GM21619 (cell line): ENCODE measurements at regions not wholly inside any gene's neighbourhood (a gene's known extent, or its start where the extent isn't known, plus 50 kb on each side); places are given as distances from the start of the nearest gene placed in this dataset.
A peak's percentile ranks its signal among the peaks of the same experiment; 100 is the strongest.

ENCODE experiments used
- ATAC-seq: cut with Tn5 transposase; IDR thresholded peaks from one replicate; pipeline ENCODE4 v1.9.1; 2021; ENCODE audit not compliant: unreplicated experiment

DNA sequence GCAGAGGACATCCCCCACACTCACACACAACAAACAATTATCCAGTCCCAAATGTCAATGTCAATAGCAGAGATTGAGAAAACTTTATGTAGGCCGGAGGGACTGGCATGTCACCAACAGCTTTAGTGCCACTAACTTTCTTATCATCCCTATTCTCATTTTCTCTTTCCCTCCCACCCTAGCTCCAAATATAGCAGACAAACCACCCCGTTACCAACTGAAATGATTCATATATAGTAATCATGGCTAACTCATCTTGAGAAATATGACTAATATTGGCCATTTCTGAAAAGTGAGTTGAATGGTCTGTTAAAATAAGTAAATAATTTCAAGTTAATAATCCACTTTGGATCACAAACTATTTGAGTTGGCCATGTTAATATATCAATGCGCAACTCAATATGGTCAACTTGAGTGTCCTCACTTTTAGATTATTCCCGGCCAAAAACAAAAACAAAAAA, 242.1 kb upstream of the RND3 start:
- peak; percentile 81 for ATAC-seq

GRCh38 chr2:150718280-150718679, 230.8 kb upstream of the RND3 start:
- ATAC-seq, result no peak

- no peak for ATAC-seq
Measured at GRCh38 chr2:150716186-150716585, 228.7 kb upstream of the RND3 start.

- ATAC-seq, result no peak
Measured at GRCh38 chr2:150715501-150715900, 228.0 kb upstream of the RND3 start.

- no peak for ATAC-seq
Measured at GRCh38 chr2:150710916-150711315, 223.4 kb upstream of the RND3 start.

- ATAC-seq, result no peak
Measured at GRCh38 chr2:150710041-150710440, 222.6 kb upstream of the RND3 start.

DNA sequence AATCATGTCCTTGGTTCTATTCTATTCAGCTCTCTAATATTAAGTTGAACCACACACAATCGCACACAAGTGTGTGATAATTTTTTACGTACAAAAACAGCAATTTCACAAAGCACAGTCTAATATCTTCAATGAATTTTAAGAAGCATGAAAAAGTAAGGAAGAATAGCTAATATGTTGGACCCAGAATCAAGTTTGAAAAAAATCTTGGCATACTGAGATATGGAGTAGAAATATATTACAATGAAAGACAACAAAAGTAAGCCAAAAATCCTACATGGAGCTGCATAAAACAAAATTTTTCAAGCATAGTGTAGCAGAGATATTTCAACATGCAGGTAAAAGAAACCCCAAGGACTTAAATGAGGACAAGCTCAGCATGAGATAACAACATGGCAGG, 219.1 kb upstream of the RND3 start:
- ATAC-seq, result no peak

DNA sequence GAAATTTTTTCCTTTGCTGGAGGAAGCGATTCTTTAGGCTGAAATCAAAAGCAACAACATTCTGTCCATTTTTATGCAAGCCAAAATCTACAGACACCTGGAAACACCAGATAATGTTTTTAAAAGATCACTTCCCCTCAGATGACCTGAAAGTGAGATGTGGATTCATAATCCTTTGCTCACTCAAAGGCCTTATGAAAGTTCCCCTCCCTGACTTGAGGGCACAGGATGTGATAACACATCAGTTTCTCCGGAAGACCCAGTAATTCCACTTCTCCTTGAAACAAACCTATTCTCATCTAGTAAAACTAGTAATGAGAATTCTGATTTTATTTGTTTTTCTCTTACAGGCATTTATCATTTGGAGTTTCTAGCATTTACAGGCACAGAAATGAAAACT, 218.3 kb upstream of the RND3 start:
- ATAC-seq, result no peak

GRCh38 chr2:150705357-150705756, 217.9 kb upstream of the RND3 start:
- ATAC-seq, result no peak

- ATAC-seq, result no peak
Measured at GRCh38 chr2:150702791-150703190, 215.3 kb upstream of the RND3 start.

- ATAC-seq, result no peak
Measured at GRCh38 chr2:150700666-150701580, 213.5 kb upstream of the RND3 start.

- ATAC-seq, result no peak
Measured at GRCh38 chr2:150699218-150699617, 211.8 kb upstream of the RND3 start.

DNA sequence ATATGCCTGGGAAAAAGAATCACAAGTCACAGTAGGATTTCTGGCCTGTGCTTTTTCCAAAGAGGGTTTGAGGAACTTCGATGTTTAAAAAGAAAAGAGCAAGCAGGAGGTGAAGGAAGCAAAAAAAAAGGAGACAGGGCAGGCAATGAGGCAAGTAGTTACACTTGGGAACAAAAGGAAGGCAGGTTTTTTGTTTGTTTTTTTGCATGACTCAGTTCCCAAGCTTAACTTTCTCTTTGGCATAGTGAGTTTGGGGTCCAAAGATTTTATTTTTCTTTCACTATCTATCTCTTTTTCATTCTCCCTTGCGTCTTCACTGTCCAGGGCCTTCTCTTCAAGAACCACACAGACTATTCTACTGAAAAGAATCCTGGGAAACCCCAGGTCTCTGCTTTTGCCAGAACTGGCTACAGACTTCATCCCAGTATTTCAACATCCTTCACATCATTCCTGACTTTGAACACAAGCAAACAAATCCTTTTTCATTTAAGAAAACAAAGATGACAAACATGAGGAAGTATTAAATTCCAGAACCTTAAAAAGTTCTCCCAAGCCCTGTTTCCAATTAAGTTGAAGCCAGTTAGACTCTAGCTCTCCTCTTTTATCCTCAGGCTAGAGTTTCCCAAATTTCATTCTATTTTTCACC, 210.7 kb upstream of the RND3 start:
- ATAC-seq, result no peak

GRCh38 chr2:150697596-150697995, 210.1 kb upstream of the RND3 start:
- no peak for ATAC-seq

DNA sequence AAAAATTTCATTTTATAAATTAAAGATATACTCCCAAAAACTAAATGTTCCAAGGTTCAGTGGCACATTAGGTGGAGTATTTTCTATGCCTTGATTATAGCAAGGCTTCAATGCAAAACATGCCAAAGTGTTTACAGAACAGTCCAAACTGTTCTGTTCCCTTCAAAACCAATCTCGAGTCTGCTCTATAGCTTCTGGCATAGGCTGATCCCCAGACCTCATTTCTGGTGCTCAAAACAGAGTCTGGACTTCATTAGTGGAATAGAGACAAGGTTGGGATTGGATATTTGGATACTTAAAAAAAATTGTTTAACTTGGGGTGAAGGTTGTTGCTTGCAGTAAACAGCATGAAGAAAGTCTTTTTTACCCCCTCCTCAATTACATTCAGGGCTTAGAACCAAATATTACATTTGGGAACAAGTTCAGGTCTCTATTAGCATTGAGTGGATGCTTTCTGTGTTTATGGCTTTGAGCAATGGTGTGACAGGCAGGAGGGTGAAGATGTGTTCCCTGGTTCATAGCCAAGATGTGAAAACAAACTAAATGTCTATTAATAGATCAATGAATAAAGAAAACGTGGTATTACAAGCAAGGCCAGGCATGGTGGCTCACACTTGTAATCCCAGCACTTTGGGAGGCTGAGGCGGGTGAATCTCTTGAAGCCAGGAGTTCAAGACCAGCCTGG, 208.1 kb upstream of the RND3 start:
- no peak for ATAC-seq

DNA sequence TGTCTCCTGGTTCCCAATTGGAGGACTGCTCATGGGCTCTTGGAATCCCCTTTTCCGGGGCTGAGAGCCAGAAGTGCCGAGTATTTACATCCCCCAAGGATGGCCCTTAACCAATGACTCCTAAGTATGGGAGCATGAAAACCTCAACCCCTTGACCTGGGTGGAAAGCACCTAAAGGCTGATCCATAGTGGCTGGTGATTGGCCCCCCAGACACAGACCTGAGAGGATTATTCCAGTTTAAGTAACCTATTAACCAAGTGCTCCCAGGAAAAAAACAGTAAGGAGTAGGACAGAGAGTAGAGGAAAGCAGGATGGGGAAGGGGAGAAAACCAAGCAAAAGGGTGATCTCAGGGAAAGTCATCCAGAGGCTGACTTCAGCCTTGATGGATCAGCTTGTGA, 206.1 kb upstream of the RND3 start:
- no peak for ATAC-seq

GRCh38 chr2:150690870-150691269, 203.4 kb upstream of the RND3 start:
- ATAC-seq, result no peak

DNA sequence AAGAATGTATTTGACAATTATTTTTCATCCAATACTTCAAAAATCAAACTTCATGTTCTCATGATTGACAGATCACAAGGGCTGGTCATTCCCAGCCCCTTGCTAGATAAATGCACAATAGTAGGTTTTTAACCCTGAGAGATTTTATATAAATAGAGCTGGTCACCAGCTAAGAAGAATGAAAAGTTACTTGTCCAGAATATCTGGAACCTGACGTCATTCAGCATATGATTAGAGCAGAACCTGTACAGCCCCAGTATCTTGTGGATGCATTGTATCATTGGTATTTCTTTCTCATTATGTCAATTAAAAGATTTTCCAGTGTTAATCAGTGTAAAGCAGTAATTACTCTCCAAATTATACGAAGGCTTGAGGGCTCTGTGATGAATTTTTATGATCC, 202.8 kb upstream of the RND3 start:
- ATAC-seq, result no peak

GRCh38 chr2:150689590-150689989, 202.1 kb upstream of the RND3 start:
- ATAC-seq, result no peak

DNA sequence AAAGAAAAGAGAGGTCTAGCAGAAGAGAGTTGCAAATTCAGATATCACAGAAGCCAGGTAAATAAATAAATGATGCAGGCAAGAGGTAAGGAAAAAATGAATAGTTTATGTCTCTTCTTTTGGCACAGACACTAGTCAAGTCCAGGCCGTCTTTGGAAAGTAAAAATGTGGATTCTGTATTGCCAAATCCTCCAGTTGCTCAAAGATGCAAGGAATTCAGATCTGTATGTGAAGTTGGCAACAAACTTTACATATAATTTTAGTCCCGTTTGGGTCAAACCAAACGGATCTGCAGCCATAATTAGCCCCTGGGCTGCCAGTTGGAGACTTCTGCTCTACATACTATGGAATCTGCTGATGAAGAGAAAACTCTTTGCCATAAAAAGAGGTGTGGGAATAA, 200.5 kb upstream of the RND3 start:
- no peak for ATAC-seq

DNA sequence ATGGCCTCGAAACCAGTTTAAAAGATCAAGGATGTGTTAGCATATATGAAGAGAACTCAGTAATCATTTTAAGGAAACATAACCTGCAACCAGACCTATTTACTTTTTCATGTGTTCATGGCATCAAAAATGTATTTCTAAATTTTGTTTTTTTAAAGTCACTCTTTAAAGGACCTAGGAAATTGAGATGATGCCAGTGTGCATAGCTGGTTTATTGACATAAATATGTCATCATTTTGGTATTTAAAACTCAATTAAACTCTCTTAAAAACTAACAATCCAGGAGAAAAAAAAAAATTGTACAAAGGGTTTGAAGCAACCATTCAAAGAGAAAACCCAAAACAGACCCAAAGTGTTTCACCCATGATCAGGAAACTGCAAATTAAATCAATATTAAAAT, 198.9 kb upstream of the RND3 start:
- no peak for ATAC-seq
